ENCODE measurements at regions not wholly inside any gene's neighbourhood (a gene's known extent, or its start where the extent isn't known, plus 50 kb on each side); places are given as distances from the start of the nearest gene placed in this dataset.
"Not testable (repeated sequence)": the region's sequence is repeated elsewhere in the genome, so short reads cannot be mapped to it uniquely, and the experiment has no call there.

DNA sequence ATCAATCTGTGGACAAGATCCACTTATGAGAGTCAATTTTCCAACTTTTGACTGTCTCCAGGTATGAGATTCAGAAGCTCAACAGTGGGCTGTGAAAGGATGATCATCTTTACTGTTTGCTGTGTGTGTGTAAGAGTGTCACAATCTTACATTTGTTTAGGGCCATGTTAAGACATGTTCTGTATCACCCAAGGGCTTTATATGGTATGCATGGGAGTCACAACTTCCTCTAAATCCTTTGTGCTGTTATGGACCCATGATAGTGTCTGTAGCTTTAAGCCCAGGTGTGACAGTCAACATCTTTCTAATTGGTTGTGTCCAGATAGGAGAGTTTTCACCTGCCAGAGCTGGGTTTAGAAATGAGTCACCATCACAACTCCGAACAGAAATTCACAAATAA lies 70.2 kb downstream of the ZNF726 start:
- DNase-seq = not testable (repeated sequence)

DNA sequence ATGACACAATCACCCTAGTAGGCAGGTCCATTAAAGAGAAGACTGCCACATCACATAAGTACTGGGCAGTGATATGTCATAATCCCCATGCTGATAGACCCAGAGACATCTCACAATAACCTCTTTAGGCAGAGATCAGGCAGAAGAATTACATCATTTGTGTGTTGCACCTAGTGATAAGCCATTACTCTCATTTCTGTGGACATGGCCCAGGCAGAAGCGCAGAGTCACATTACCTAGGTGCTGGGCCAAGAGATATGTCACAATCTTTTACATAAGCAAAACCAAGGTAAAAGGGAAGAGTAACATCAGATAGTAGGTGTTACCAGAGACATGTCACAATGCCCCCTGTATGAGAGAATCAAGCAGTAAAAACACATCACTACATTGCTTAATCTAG lies 71.9 kb downstream of the ZNF726 start:
- no peak for DNase-seq

DNA sequence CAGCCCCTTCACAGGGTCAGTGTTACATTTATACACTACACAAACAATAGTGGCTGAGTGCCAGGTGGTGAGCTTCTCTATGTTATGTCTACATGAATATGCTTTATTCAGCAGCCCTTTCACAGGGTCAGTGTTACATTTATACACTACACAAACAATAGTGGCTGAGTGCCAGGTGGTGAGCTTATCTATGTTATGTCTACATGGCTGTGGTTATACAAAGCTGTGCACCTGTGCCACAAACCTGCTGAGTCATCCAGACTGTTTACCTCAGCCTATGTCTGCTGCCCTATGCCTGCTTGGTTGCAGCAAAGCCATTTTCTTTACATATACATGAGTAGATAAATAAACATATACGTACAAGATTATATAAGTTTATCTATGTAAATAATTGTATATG lies 76.5 kb downstream of the ZNF726 start:
- peak in 1 of 3 donors; percentile 9 for DNase-seq

DNA sequence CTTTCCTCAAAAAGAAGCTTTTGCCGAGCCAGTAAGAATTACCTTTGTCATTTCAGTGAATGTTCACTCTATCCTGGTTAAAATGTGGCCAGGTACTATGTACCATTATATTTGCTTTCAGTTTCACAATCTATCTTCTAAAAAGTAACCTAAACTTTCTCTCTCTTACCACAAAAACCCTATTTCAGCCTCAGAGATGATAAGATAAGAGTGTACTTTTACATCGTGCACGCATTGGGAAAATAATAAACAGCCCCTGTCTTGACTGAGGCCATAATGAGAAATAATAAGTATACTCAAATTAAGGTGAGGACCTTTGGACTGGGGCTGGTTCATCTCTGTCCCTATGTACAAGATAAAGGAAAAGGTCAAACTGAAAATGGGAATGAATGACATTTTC lies 77.7 kb downstream of the ZNF726 start:
- DNase-seq = no peak

DNA sequence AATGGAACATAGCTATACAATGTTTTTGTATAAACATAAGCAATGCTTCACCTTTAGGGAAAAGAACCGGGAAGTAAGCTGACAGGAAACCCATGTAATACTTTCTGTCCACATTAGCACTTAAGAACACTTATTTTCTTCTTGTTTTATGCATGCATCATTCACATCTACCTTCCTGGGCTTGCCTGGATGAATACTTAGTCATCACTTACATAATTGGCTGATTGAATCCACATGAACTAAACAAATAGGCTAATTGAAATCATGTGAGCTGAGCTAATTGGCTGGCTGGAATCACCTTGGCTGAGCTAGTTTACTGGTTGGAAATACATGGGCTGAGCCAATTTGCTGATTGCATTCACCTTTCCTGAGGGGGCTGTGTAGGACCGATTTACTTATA lies 78.8 kb downstream of the ZNF726 start:
- no peak for DNase-seq

DNA sequence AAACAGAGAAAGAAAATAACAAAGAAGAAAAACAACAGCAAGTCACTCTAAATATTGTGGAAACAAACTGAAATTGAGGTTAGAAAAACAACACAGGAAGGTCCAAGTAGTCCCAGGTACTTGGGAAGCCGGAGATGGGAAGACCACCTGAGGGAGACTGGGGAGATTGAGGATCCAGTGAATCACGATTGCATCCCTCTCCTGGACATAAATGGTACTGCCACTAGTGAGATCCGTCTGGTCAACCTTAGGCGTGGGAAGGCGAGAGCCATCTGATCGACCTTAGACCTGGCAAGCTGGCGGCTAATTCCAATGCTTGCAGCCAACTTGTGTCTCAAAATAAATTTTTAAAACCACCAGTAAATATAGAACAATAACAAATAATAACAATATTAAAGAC lies 81.9 kb downstream of the ZNF726 start:
- no peak for DNase-seq

DNA sequence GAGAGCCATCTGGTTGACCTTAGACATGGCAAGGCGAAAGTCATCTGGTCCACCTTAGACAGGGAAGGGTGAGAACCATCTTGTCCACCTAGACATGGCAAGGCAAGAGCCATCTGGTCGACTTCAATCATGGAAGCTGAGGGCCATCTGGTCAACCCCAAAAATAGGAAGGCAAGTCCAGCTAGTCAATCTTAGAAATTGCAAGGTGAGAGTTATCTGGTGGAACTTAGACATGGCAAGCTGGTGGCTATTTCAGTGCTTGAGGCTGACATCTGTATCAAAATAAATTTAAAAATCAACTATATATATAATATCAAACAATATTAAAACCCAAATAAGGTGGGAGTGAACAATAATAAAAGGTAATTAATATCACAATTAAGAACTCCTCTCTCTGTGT lies 83.9 kb downstream of the ZNF726 start:
- DNase-seq = no peak

DNA sequence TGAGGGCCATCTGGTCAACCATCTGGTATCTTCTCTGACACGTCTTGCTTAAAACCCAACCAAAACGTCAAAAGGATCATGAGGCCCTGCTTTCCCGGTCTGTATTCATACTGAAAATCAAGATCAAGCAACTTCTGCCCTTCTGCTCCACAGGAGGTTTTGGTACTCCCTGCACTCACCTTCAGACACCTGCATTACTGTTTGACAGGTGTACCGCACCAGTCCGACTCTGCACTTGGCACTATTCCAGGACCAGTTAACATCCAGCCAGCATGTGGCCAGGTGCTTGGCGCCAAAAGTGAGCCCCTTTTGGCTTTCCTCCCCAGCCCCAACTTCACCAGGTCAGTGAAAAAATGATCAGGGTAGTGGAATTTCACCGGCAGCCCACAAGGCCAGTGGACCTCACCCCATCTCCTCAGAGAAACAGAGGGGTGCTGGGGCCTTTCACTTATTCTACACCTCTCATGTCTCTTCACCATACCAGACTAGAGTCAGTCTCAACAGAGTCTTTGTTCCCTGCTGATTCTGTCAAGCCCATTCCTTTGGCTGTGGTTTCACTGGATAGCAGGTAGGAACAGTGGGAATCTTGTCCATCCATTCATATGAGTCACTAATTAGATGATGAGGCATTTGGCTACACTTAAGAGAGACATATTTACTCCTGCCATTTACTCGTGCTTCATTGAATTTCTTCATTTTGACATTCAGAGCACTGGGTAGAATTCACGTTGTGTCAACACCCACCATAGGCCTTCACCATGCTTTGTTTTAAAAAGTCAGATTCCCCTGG lies 85.3 kb downstream of the ZNF726 start:
- no peak for DNase-seq

DNA sequence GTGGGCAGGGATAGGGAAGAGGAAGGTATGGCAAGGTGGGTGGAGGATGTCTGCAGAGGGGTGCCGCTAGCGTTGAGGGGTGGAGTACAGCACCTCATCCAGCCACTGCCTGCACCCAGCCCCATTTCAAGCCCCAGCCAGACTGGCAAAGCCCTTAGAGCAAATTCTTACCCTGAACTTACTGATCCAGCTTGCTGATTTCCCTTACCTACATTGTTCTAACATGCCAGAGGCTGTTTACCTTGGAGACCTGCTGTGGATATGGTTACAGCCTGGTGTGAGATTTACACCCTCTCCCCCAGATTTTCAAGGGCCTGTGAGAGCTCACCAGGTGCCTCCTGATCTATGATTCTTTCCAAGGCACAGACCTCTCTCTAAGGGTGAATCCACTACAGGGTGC lies 86.0 kb downstream of the ZNF726 start:
- DNase-seq = no peak

DNA sequence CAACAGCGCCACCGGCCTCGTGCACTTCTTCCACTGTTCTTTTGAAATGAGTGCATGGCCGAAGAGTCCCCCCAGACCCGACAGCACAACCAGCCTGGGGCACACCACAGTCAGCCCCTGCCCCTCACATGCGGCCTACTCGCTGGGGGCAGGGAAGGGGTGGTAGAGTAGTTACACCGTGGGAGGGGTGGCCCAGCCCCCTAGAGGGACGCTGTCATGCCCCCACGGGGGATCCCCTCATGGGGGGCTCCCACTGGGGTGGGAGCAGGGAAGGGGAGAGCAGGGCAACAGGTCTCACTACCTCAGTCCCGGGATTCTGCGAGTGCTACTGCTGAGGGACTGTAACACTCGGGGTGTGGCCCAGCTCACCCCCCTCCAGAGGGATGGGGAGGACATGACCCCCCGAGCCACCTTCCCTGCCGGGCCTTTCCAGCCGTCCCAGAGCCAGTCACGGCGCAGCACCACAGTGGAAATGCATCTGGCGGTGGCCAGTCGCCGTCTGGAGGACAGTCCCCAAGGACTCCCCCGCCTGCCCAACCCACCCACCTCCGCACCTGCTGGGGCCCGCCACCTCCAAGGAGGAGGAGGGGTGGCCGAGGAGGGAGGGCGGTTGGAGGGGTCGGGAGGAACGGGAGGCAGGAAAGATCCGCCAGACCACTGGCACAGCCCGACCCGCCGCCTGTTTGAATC lies 84.6 kb upstream of the ZNF254 start:
- no peak for DNase-seq

DNA sequence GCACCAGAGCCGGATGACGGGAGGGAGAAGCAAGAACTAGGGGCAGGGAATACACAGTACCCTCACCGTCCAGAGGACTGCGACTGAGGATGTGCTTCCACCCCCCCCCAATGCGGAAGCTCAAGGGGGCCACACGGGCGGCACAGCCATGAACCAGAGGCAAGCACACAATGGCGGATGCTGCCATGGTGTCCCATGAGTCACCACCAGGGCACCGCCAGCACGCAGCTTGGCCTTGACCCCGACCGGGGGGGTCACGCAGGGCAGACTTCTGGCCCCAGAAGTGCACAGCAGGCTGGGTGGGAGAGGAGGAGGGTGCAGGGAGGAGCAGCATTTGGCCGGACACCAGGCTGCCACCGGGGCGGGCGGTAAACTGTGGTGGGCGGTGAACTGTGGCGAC lies 83.5 kb upstream of the ZNF254 start:
- DNase-seq = no peak

DNA sequence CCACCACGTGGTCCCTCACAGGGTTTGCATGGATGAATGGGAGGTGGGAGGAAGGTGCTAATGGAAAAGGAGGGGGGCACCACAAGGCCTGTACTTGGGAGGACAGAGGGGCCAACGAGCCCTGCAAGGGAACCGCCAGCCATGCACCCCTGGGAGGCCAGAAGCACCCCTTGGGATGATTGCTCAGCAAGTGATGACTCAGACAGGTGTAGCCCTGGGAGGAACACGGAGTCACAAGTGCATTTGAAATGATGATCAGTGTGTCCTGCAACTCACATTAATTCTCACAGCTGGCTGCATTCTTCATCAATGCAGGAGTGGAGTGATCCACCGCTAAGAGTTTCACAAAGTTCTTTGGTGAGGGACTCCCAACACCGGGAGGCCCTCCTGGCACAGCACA lies 82.8 kb upstream of the ZNF254 start:
- no peak for DNase-seq

DNA sequence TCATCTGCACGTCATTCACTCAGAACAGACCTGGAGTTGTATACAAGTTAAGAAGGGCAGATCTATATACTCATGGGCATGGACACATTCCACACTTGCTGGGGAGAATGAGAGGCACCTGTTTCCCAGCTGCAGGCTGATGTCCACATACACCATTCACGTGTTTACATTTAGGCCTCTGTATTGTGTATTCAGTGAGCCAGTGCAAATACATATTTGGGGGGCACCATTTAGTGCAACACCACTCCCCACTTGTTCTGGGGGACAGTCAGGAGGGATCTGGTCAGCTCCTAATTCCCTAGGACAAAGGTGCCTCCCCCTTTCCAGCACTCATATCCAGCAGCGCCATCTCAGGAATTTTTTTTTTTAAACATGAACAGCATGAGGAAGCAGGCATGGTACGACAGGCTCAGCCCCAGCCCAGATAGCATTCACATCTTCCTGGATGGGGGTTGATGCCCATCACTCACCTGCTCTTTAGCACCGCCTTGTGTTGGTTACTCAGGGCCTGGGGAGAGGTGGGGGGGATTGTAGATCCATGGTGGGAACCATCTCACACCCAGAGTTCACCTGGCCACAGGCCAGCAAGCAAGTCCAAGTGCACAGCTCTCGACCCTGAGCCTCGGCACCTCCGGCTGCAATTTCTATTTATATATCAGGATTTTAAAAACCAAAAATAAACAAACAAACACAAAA lies 56.9 kb upstream of the ZNF254 start:
- no peak for DNase-seq

DNA sequence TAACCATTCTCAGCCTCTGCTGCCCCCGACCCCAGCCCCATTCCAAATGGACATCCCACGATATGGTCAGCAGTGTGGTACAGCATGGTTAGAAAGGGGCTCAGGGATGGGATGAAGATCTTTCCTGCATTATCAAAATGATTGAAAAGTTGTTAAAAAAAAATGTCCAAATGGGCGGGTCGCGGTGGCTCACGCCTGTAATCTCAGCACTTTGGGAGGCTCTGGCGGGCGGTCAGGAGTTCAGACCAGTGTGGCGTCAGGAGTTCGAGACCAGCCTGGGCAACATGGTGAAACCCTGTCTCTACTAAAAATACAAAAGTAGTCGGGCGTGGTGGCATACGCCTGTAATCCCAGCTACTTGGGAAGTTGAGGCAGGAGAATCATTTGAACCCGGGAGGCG lies 54.3 kb upstream of the ZNF254 start:
- DNase-seq = no peak

DNA sequence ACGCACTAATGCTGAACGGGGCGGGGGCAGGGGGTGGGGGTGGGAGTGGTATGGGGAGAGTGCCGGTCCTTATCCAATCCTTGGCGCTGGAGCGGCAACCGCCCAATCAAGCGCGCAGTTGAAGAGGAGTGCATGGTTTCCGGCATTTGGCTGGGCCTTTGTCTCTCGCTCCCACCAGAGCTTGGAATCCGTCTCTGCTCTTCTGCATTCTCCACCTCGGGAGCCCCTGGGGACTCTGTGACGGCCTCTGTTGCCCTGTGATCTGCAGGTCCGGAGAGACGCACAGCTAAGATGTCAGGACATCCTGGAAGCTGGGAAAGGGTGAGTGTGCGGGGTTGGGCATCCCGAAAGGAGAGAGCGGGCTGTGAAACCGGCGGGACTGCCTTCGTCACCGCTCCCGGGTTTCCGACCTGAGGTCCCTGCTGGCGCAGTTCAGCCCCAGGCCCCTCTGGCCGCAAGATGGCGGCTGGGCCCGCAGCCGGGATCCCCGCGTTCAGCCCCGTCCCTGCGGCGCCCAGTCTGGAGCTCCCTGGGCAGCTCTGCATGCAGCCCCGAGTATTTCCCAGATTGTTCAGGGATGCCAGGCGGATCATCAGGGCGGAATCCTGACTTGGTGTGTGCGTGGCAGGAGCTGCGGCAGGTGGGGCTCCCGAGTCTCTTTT lies 53.6 kb upstream of the ZNF254 start:
- peak; percentile 93 to 97 (median 93) for DNase-seq

DNA sequence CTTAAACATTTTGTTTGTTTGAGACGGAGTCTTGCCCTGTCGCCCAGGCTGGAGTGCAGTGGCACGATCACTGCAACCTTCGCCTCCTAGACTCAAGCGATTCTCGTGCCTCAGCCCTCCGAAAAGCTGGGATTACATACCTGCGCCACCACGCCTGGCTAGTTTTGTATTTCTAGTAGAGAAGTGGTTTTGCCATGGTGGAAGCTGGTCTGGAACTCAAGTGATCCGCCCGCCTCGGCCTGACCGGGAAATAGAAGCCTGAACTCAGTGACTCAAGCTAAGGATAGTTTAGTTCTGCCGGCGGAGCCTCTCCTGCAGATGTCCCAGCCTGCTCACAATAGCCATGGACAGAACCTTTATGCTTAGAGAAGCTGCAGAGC lies 53.0 kb upstream of the ZNF254 start:
- peak; percentile 44 to 84 (median 47) for DNase-seq

DNA sequence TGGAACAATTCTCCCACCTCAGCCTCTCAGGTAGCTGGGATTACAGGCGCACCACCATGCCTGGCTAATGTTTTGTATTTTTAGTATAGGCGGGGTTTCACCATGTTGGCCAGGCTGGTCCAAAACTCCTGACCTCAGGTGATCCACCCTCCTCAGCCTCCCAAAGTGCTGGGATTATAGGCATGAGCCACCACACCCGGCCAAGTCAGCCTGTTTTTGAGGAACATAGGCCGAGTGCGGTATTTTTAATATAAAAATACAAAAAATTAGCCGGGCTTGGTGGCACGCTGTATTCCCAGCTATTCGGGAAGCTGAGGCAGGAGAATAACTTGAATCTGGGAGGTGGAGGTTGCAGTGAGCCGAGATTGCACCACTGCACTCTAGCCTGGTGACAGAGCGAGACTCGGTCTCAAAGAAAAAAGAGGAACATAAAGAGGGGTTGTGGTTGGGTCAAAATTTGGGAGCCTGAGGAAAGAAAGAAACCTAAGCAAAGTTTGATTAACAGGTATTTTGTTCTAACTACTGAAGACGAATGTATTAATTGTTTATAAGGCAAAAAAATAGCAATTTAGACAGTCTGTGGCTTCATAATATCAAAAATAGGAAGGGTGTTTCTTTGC lies 51.6 kb upstream of the ZNF254 start:
- not testable (repeated sequence) for DNase-seq
